ENCODE measurements at regions not wholly inside any gene's neighbourhood (a gene's known extent, or its start where the extent isn't known, plus 50 kb on each side); places are given as distances from the start of the nearest gene placed in this dataset.
A peak's percentile ranks its signal among the peaks of the same experiment; 100 is the strongest.

DNA sequence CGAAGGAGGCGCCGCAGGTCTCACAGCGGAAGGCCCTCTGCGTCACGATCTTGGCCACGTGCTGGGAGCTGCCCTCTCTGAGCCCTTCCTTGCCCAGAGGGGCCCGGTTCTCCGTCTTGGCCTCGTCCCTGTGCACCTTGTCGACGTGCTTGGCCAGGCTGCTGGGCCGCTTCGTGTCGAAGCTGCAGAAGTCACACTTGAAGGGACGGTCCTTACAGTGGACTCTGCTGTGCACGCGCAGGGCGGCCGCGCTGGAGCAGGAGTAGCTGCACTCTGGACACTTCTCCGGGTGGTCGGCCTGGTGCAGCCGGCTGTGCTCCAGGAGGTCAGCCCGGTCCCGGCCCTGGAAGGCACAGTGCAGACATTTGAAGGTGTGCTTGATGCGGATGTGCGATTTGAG, 106.9 kb downstream of the ZFP64 start:
- H3K4me3 ChIP-seq (ENCODE audit: low read depth, low read length): no peak overlapping the region
- DNase-seq (ENCODE audit: low read depth): no peak
- TF ChIP-seq, protein P1, sequence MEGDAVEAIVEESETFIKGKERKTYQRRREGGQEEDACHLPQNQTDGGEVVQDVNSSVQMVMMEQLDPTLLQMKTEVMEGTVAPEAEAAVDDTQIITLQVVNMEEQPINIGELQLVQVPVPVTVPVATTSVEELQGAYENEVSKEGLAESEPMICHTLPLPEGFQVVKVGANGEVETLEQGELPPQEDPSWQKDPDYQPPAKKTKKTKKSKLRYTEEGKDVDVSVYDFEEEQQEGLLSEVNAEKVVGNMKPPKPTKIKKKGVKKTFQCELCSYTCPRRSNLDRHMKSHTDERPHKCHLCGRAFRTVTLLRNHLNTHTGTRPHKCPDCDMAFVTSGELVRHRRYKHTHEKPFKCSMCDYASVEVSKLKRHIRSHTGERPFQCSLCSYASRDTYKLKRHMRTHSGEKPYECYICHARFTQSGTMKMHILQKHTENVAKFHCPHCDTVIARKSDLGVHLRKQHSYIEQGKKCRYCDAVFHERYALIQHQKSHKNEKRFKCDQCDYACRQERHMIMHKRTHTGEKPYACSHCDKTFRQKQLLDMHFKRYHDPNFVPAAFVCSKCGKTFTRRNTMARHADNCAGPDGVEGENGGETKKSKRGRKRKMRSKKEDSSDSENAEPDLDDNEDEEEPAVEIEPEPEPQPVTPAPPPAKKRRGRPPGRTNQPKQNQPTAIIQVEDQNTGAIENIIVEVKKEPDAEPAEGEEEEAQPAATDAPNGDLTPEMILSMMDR (conservative IDR thresholded peaks at IDR 0.05; ENCODE audit: low read depth, low read length): no peak

DNA sequence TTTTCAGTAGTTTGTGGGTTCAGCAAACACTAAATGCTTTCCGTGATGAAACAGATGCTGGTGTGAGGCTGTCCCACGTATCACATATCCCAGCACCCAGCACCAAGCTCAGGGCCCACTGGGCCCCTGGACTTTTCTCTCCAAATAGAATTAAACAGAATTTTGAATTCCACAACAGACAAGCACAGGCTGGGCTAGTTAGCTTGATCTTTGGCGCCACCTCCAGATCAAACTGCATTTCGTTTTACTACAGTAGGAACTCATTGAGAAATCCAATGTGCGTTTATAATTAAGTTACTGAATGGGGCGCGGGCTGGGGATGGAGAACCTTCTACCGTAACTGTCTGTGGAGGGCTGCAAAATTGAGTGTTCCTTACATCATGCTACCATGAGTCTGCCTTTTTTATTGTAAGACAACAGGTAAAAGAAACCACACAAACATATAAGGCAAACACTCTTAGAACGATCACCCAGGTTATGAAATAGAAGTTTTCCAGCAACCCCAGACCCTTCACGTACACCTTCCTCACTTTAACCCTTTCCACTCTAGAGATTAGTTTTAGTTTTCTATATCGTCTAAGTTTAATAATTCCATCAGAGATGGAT, 107.8 kb downstream of the ZFP64 start:
- TF ChIP-seq, protein P1 (conservative IDR thresholded peaks at IDR 0.05; ENCODE audit: low read depth, low read length): peak; percentile 75
- peak; percentile 9 for DNase-seq (ENCODE audit: low read depth)
- no peak overlapping the region for H3K4me3 ChIP-seq (ENCODE audit: low read depth, low read length)

DNA sequence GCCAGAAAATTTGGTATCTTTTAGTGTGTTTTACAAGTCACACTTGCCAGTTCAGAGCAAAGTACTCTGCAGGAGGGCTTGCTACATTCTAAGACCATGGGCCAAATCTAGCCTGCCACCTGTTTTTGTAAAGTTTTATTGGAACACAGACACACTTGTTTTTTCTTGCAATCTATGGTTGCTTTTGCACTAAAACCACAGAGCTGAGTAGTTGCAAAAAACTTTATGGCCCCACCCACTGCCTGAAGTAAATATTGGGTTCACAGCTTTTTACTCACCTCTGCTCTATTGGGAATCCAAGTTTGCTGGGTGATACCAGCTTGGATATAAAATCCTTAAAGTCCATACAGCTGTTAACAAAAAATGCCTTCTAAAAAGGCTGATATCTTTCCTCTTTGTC, 109.0 kb downstream of the ZFP64 start:
- DNase-seq (ENCODE audit: low read depth): no peak
- no peak overlapping the region for H3K4me3 ChIP-seq (ENCODE audit: low read depth, low read length)
- TF ChIP-seq, protein P1 (conservative IDR thresholded peaks at IDR 0.05; ENCODE audit: low read depth, low read length): no peak

DNA sequence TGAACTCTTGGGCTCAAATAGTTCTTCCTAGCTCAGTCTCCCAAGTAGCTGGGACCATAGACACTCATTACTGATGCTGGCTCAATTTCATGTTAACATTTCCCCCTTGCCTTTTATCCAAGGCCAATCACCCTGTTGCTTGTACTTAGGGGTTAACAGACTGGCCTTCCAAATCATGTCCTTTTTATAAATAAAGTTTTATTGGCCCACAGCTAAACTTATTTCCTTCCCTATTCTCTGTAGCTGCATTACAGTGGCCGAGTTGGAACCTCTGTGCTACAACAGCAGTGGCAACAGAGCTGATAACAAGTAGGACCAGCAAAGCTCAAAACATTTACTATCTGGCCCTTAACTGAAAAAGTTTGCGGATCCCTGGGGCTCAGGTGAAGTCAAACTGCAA, 109.8 kb downstream of the ZFP64 start:
- no peak for DNase-seq (ENCODE audit: low read depth)
- no peak overlapping the region for H3K4me3 ChIP-seq (ENCODE audit: low read depth, low read length)
- TF ChIP-seq, protein P1 (conservative IDR thresholded peaks at IDR 0.05; ENCODE audit: low read depth, low read length): no peak

- DNase-seq (ENCODE audit: low read depth): no peak
- H3K4me3 ChIP-seq (ENCODE audit: low read depth, low read length): no peak overlapping the region
- TF ChIP-seq, protein P1 (conservative IDR thresholded peaks at IDR 0.05; ENCODE audit: low read depth, low read length): no peak
These were observed 110.5 kb downstream of the ZFP64 start for GRCh38 chr20:52081066-52081465.

- no peak for DNase-seq (ENCODE audit: low read depth)
- TF ChIP-seq, protein P1 (conservative IDR thresholded peaks at IDR 0.05; ENCODE audit: low read depth, low read length): no peak
- no peak overlapping the region for H3K4me3 ChIP-seq (ENCODE audit: low read depth, low read length)
These were observed 113.3 kb downstream of the ZFP64 start for GRCh38 chr20:52078289-52078688.

DNA sequence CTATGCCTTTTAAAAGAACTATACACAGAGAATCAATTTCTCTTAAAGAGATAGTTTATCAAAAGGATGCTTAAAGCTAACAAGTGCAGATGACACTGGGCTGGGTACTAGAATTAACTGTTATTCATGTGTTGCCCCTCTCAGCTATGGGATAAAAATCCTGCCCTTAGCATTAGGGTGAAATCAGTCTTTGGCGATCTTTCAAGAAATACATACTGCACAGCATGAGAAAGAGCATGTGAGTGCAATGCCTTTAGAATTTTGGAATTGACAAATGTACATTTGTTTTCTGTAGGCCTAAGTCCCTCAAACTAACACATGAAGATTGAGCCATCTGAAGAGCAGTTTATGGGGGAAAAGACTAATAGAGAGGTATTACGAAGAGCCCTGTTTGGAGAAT, 115.4 kb downstream of the ZFP64 start:
- H3K4me3 ChIP-seq (ENCODE audit: low read depth, low read length): no peak overlapping the region
- DNase-seq (ENCODE audit: low read depth): no peak
- TF ChIP-seq, protein P1 (conservative IDR thresholded peaks at IDR 0.05; ENCODE audit: low read depth, low read length): no peak
